Smooth muscle cell (in vitro differentiated cells): ENCODE measurements at regions not wholly inside any gene's neighbourhood (a gene's known extent, or its start where the extent isn't known, plus 50 kb on each side); places are given as distances from the start of the nearest gene placed in this dataset.

Experiments used
- DNase-seq: peaks from one replicate; lab custom pipeline; 2025; ENCODE audit not compliant: unreplicated experiment; lab: John Stamatoyannopoulos, UW
- H2AFZ ChIP-seq: fragments of 200-600 bp; sonication (generic); 2 replicates; pipeline ENCODE4 v1.6.0; 2016; ENCODE audit warnings: antibody characterized with exemption, low read depth, mild to moderate bottlenecking
- H3F3A ChIP-seq: fragments of 200-600 bp; sonication (generic); 2 replicates; pipeline ENCODE4 v1.6.0; 2017; ENCODE audit warnings: antibody characterized with exemption, low read depth
- H3K27ac ChIP-seq: fragments of 200-600 bp; sonication (generic); 2 replicates; pipeline ENCODE4 v1.5.1; 2016; ENCODE audit warnings: low read depth, mild to moderate bottlenecking
- H3K27me3 ChIP-seq: fragments of 200-600 bp; sonication (generic); 2 replicates; pipeline ENCODE4 v1.6.1; 2016; ENCODE audit warnings: low read depth, mild to moderate bottlenecking
- H3K36me3 ChIP-seq: fragments of 200-600 bp; sonication (generic); 2 replicates; pipeline ENCODE4 v1.5.1; 2016; ENCODE audit warnings: low read depth
- H3K4me1 ChIP-seq: fragments of 200-600 bp; sonication (generic); 2 replicates; pipeline ENCODE4 v1.5.1; 2016; ENCODE audit warnings: low read depth
- H3K4me2 ChIP-seq: fragments of 200-600 bp; sonication (generic); 2 replicates; pipeline ENCODE4 v1.6.0; 2016; ENCODE audit warnings: mild to moderate bottlenecking
- H3K4me3 ChIP-seq: fragments of 200-600 bp; sonication (generic); 2 replicates; pipeline ENCODE4 v1.5.1; 2016; ENCODE audit warnings: mild to moderate bottlenecking
- H3K79me2 ChIP-seq: fragments of 200-600 bp; sonication (generic); 2 replicates; pipeline ENCODE4 v1.6.0; 2016; ENCODE audit warnings: low read depth, mild to moderate bottlenecking
- H3K9ac ChIP-seq: fragments of 200-600 bp; sonication (generic); 2 replicates; pipeline ENCODE4 v1.6.0; 2016; ENCODE audit warnings: low read depth
- H3K9me3 ChIP-seq: fragments of 200-600 bp; sonication (generic); replicated peaks from 2 replicates; pipeline ENCODE4 v1.5.1; 2016; ENCODE audit warnings: low read depth
- H4K20me1 ChIP-seq: fragments of 200-600 bp; sonication (generic); 2 replicates; pipeline ENCODE4 v1.6.0; 2016; ENCODE audit warnings: low read depth
- WGBS: methylation state at CpG from one replicate; pipeline ENCODE4 v1.1.7; 2016; ENCODE audit warnings: low lambda C conversion rate; 5-methylcytosine and 5-hydroxymethylcytosine counted together
- TF ChIP-seq, protein P1 (sequence below): fragments of 200-600 bp; sonication (generic); IDR thresholded peaks from 2 replicates; pipeline ENCODE4 v1.5.1; 2017; ENCODE audit warnings: borderline replicate concordance, mild to moderate bottlenecking, antibody characterized with exemption; ENCODE audit not compliant: insufficient read depth, poor library complexity, severe bottlenecking

DNA sequence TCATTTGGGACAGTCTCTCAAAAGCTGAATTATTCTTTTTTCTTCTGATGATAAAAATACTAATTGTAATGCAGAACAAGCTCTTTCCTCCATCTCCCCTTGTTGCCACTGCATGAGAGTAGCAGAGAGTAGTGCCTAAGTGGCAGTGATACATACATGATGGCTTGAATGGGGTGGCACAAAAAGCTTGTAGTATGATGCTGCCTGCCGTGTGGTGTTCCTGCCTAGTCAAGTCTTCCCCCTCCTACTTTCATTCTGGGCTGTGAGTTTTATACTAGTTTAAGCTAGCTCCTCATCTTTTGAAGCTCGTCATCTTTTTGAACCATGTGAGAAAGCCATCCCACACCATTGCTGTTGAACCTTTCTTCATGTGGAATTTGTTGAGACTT lies 230.5 kb downstream of the NFKBIZ start:
- 82% methylated on average over 2 of the region's 2 CpGs for WGBS
- H3K36me3 ChIP-seq: no peaks in the 10 kb centered on the region
- H4K20me1 ChIP-seq: no peaks in the 10 kb centered on the region
- TF ChIP-seq, protein P1, sequence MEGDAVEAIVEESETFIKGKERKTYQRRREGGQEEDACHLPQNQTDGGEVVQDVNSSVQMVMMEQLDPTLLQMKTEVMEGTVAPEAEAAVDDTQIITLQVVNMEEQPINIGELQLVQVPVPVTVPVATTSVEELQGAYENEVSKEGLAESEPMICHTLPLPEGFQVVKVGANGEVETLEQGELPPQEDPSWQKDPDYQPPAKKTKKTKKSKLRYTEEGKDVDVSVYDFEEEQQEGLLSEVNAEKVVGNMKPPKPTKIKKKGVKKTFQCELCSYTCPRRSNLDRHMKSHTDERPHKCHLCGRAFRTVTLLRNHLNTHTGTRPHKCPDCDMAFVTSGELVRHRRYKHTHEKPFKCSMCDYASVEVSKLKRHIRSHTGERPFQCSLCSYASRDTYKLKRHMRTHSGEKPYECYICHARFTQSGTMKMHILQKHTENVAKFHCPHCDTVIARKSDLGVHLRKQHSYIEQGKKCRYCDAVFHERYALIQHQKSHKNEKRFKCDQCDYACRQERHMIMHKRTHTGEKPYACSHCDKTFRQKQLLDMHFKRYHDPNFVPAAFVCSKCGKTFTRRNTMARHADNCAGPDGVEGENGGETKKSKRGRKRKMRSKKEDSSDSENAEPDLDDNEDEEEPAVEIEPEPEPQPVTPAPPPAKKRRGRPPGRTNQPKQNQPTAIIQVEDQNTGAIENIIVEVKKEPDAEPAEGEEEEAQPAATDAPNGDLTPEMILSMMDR: no peak
- H3F3A ChIP-seq: peaks cover 28% of the 10 kb centered on the region
- DNase-seq: no peak
- peak overlapping the region; percentile 65 for H3K4me2 ChIP-seq
- H3K79me2 ChIP-seq: no peaks in the 10 kb centered on the region
- H3K9ac ChIP-seq: no peak overlapping the region
- H3K27me3 ChIP-seq: no peaks in the 10 kb centered on the region
- peak overlapping the region; percentile 68 for H2AFZ ChIP-seq
- peaks cover 16% of the 10 kb centered on the region for H3K4me1 ChIP-seq
- no peaks in the 10 kb centered on the region for H3K9me3 ChIP-seq
- no peak overlapping the region for H3K4me3 ChIP-seq
- H3K27ac ChIP-seq: peak overlapping the region; percentile 67

DNA sequence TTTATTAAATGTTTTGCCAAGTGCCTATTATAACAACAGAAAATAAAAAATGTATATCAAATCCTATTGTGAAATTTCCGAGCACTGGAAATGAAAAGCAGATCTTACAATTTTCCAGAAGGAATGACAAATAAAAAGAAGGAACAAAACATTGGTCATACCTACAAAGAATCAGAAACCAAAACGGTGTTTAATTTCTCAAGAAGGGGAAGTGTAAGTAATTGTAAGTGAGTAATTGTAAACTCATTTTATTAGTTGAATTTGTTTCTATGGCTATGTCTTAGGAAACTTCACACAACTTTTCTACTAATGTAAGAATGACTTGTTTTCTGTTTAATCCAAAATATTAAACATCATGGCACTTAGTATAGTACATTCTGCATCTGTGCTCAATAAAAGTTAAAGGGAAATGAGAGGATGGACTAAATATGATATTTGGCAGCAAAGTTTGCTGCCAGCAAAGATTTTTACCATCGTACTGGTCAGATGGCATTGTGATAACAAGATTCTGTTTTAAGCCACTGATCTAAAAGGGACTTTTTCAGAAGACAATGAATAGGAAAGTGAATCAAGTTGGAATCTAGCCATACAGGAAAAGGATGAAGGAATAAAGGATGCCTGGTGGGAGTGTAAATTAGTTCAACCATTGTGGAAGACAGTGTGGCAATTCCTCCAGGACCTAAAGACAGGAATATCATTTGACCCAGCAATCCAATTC lies 232.4 kb downstream of the NFKBIZ start:
- H3K79me2 ChIP-seq: no peaks in the 10 kb centered on the region
- TF ChIP-seq, protein P1: no peak
- H3F3A ChIP-seq: peaks cover 15% of the 10 kb centered on the region
- H2AFZ ChIP-seq: no peak overlapping the region
- H3K9me3 ChIP-seq: no peaks in the 10 kb centered on the region
- WGBS: 84% methylated on average over 3 of the region's 3 CpGs
- peaks cover 16% of the 10 kb centered on the region for H3K4me1 ChIP-seq
- H3K27ac ChIP-seq: no peak overlapping the region
- no peaks in the 10 kb centered on the region for H4K20me1 ChIP-seq
- H3K9ac ChIP-seq: no peak overlapping the region
- no peaks in the 10 kb centered on the region for H3K27me3 ChIP-seq
- H3K4me3 ChIP-seq: no peak overlapping the region
- no peak overlapping the region for H3K4me2 ChIP-seq
- H3K36me3 ChIP-seq: no peaks in the 10 kb centered on the region
- DNase-seq: no peak

DNA sequence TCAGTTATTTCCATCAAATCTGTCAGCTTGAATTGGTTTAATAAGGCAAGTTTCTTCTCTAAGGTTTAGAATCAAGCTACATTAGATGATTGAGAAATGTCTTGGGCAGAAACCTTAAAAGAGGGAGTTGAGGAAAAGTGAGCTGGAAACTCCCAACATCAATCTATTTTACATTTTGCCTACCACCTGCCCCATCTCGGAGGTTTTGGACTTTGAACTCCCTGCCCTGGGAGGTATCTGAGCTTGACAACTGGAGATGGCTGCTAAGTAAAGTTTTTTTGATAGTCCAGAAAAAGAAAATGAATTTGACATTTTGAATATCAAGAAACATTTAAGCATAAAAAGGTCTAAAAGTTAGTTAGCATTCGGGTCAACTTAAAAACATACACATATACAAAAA lies 234.2 kb downstream of the NFKBIZ start:
- H2AFZ ChIP-seq: no peak overlapping the region
- no peak for DNase-seq
- no peak overlapping the region for H3K4me3 ChIP-seq
- H3F3A ChIP-seq: peaks cover 8% of the 10 kb centered on the region
- H3K4me1 ChIP-seq: peaks cover 14% of the 10 kb centered on the region
- no peak overlapping the region for H3K9ac ChIP-seq
- H3K27me3 ChIP-seq: no peaks in the 10 kb centered on the region
- H3K36me3 ChIP-seq: no peaks in the 10 kb centered on the region
- H3K79me2 ChIP-seq: no peaks in the 10 kb centered on the region
- H3K27ac ChIP-seq: peak overlapping the region; percentile 63
- H3K4me2 ChIP-seq: peak overlapping the region; percentile 40
- no peaks in the 10 kb centered on the region for H4K20me1 ChIP-seq
- H3K9me3 ChIP-seq: no peaks in the 10 kb centered on the region
- 99% methylated on average over 2 of the region's 2 CpGs for WGBS
- TF ChIP-seq, protein P1: no peak

DNA sequence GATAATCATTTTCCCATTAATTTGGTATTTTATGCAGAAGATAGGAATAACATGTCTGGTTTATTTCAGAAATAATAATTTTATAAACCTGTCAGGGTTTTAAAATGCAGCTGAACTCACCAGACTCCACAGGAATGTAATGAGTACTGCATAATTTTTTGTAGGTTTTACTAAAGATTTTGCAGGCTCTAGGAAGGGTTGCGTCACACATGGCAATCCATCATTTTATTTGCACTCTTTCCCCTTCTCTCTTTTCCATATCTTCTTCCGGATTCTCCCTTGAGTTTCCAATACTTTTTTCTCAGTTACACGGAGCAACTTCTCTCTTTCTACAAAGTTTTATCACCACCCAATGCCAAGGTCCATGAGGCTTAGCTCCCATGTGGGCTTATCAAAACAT lies 234.7 kb downstream of the NFKBIZ start:
- peak overlapping the region; percentile 40 for H3K4me2 ChIP-seq
- H3K9me3 ChIP-seq: no peaks in the 10 kb centered on the region
- 33% methylated on average over 3 of the region's 3 CpGs for WGBS
- H3F3A ChIP-seq: peaks cover 3% of the 10 kb centered on the region
- peaks cover 13% of the 10 kb centered on the region for H3K4me1 ChIP-seq
- no peak overlapping the region for H2AFZ ChIP-seq
- H3K27ac ChIP-seq: peak overlapping the region; percentile 63
- no peaks in the 10 kb centered on the region for H3K36me3 ChIP-seq
- no peaks in the 10 kb centered on the region for H4K20me1 ChIP-seq
- no peak for DNase-seq
- H3K9ac ChIP-seq: no peak overlapping the region
- H3K79me2 ChIP-seq: no peaks in the 10 kb centered on the region
- TF ChIP-seq, protein P1: no peak
- no peak overlapping the region for H3K4me3 ChIP-seq
- no peaks in the 10 kb centered on the region for H3K27me3 ChIP-seq
